ENCODE measurements at regions not wholly inside any gene's neighbourhood (a gene's known extent, or its start where the extent isn't known, plus 50 kb on each side); places are given as distances from the start of the nearest gene placed in this dataset.

GRCh38 chr10:129233351-129234148, 233.5 kb upstream of the MGMT start:
- Histone ChIP-seq H3K27me3 (ENCODE audit: control insufficient read depth in 2 of 2, insufficient read depth in 2 of 2, low read length in 2 of 2) (no peaks in the 10 kb centered on the region), H3K4me3 (replicated peaks in 1 of 3; ENCODE audit: insufficient read depth in 1 of 3, low read depth in 1 of 3, low read length in 3 of 3) (no peak overlapping the region), H4K20me1 (replicated peaks; ENCODE audit: control insufficient read depth, extremely low read depth, insufficient read depth, low read length) (no peaks in the 10 kb centered on the region), H3K36me3 (ENCODE audit: control insufficient read depth in 2 of 2, extremely low read depth in 1 of 2, insufficient read depth in 2 of 2, low read length in 2 of 2) (no peaks in the 10 kb centered on the region), H3K9me1 (replicated peaks; ENCODE audit: control insufficient read depth, extremely low read depth, insufficient read depth, low read length) (no peaks in the 10 kb centered on the region), H3K4me1 (ENCODE audit: control insufficient read depth, extremely low read depth, insufficient read depth, low read length) (no peaks in the 10 kb centered on the region), H3K4me2 (ENCODE audit: insufficient read depth, low read length) (no peak overlapping the region), H3K79me2 (ENCODE audit: control insufficient read depth, insufficient read depth, low read length) (no peaks in the 10 kb centered on the region), H3K9ac (replicated peaks; ENCODE audit: extremely low read depth, insufficient read depth, low read length) (no peak overlapping the region), H3K9me3 (replicated peaks; ENCODE audit: control insufficient read depth, insufficient read depth, low read length) (no peaks in the 10 kb centered on the region), H3K27ac (ENCODE audit: insufficient read depth, low read depth, low read length) (no peak overlapping the region), H2AFZ (ENCODE audit: low read depth, low read length) (no peak overlapping the region)
- intact Hi-C loops (cut with micrococcal nuclease): no loop called here
- ChIA-PET POLR2A (no interaction called here), CTCF (no interaction called here)
- no peak for DNase-seq (ENCODE audit: low read depth, low spot score)
- FAIRE-seq: no peak
- TF ChIP-seq POLR2AphosphoS5 (IDR thresholded peaks at IDR 0.05; ENCODE audit: insufficient read depth, low read depth, low read length): no peak
- no peak for TF ChIP-seq MYC (IDR thresholded peaks at IDR 0.05; ENCODE audit: low read depth, low read length)
- no peak for TF ChIP-seq EZH2 (IDR thresholded peaks at IDR 0.05; ENCODE audit: borderline replicate concordance, low read depth, low read length, severe bottlenecking)
- TF ChIP-seq POLR2A (IDR thresholded peaks at IDR 0.05; ENCODE audit: low read depth, low read length): no peak
- no peak for TF ChIP-seq FOS (IDR thresholded peaks at IDR 0.05; ENCODE audit: borderline replicate concordance, insufficient read depth, low read length)
- no peak for TF ChIP-seq GATA2 (IDR thresholded peaks at IDR 0.05; ENCODE audit: insufficient read depth, insufficient read length, low read depth, low read length)
- no peak for TF ChIP-seq JUN (IDR thresholded peaks at IDR 0.05; ENCODE audit: borderline replicate concordance, insufficient read depth, insufficient read length, low read depth)
- no TSS peak for BruUV-seq (replicated peaks)
- dilution Hi-C loops (cut with MboI; ENCODE audit: extremely low pct_ligation_motif_present, low sequenced_read_pairs): no loop called here

- H3K4me3 ChIP-seq (replicated peaks in 1 of 3; ENCODE audit: insufficient read depth in 1 of 3, low read depth in 1 of 3, low read length in 3 of 3): no peak overlapping the region
- H3K9ac ChIP-seq (replicated peaks; ENCODE audit: extremely low read depth, insufficient read depth, low read length): no peak overlapping the region
- no peak overlapping the region for H2AFZ ChIP-seq (ENCODE audit: low read depth, low read length)
- intact Hi-C loops (cut with micrococcal nuclease): no loop called here
- H3K4me2 ChIP-seq (ENCODE audit: insufficient read depth, low read length): no peak overlapping the region
- DNase-seq (ENCODE audit: low read depth, low spot score): no peak
- no peaks in the 10 kb centered on the region for H3K9me1 ChIP-seq (replicated peaks; ENCODE audit: control insufficient read depth, extremely low read depth, insufficient read depth, low read length)
- H4K20me1 ChIP-seq (replicated peaks; ENCODE audit: control insufficient read depth, extremely low read depth, insufficient read depth, low read length): no peaks in the 10 kb centered on the region
- ChIA-PET CTCF (no interaction called here), POLR2A (no interaction called here)
- no peaks in the 10 kb centered on the region for H3K27me3 ChIP-seq (ENCODE audit: control insufficient read depth in 2 of 2, insufficient read depth in 2 of 2, low read length in 2 of 2)
- no peaks in the 10 kb centered on the region for H3K4me1 ChIP-seq (ENCODE audit: control insufficient read depth, extremely low read depth, insufficient read depth, low read length)
- no TSS peak for BruUV-seq (replicated peaks)
- no peaks in the 10 kb centered on the region for H3K36me3 ChIP-seq (ENCODE audit: control insufficient read depth in 2 of 2, extremely low read depth in 1 of 2, insufficient read depth in 2 of 2, low read length in 2 of 2)
- H3K79me2 ChIP-seq (ENCODE audit: control insufficient read depth, insufficient read depth, low read length): no peaks in the 10 kb centered on the region
- H3K27ac ChIP-seq (ENCODE audit: insufficient read depth, low read depth, low read length): no peak overlapping the region
- no peak for FAIRE-seq
- H3K9me3 ChIP-seq (replicated peaks; ENCODE audit: control insufficient read depth, insufficient read depth, low read length): no peaks in the 10 kb centered on the region
- dilution Hi-C loops (cut with MboI; ENCODE audit: extremely low pct_ligation_motif_present, low sequenced_read_pairs): no loop called here
- TF ChIP-seq MYC (IDR thresholded peaks at IDR 0.05; ENCODE audit: low read depth, low read length): no peak
- no peak for TF ChIP-seq GATA2 (IDR thresholded peaks at IDR 0.05; ENCODE audit: insufficient read depth, insufficient read length, low read depth, low read length)
- TF ChIP-seq CTCF (IDR thresholded peaks at IDR 0.05; ENCODE audit: extremely low read depth in 1 of 2, insufficient read depth in 1 of 2, low read depth in 1 of 2, low read length in 2 of 2): no peak
- TF ChIP-seq JUN (IDR thresholded peaks at IDR 0.05; ENCODE audit: borderline replicate concordance, insufficient read depth, insufficient read length, low read depth): no peak
- no peak for TF ChIP-seq EZH2 (IDR thresholded peaks at IDR 0.05; ENCODE audit: borderline replicate concordance, low read depth, low read length, severe bottlenecking)
- no peak for TF ChIP-seq POLR2A (IDR thresholded peaks at IDR 0.05; ENCODE audit: low read depth, low read length)
- TF ChIP-seq FOS (IDR thresholded peaks at IDR 0.05; ENCODE audit: borderline replicate concordance, insufficient read depth, low read length): no peak
- TF ChIP-seq MAX (IDR thresholded peaks at IDR 0.05; ENCODE audit: insufficient read depth, insufficient read length): no peak
- no peak for TF ChIP-seq POLR2AphosphoS5 (IDR thresholded peaks at IDR 0.05; ENCODE audit: insufficient read depth, low read depth, low read length)
Measured at GRCh38 chr10:129236274-129236691, 230.8 kb upstream of the MGMT start.
